GM21381 (cell line): ENCODE measurements at regions not wholly inside any gene's neighbourhood (a gene's known extent, or its start where the extent isn't known, plus 50 kb on each side); places are given as distances from the start of the nearest gene placed in this dataset.
"Not testable (repeated sequence)": the region's sequence is repeated elsewhere in the genome, so short reads cannot be mapped to it uniquely, and the experiment has no call there.

ENCODE experiments used
- ATAC-seq: cut with Tn5 transposase; IDR thresholded peaks from one replicate; pipeline ENCODE4 v1.9.1; 2021; ENCODE audit warnings: mild to moderate bottlenecking, moderate library complexity; ENCODE audit not compliant: unreplicated experiment

- no peak for ATAC-seq
These were observed 159.9 kb upstream of the TNFAIP3 start for GRCh38 chr6:137707038-137707589.

- ATAC-seq: peak; percentile 68
These were observed 159.3 kb upstream of the TNFAIP3 start for GRCh38 chr6:137707590-137708360.

DNA sequence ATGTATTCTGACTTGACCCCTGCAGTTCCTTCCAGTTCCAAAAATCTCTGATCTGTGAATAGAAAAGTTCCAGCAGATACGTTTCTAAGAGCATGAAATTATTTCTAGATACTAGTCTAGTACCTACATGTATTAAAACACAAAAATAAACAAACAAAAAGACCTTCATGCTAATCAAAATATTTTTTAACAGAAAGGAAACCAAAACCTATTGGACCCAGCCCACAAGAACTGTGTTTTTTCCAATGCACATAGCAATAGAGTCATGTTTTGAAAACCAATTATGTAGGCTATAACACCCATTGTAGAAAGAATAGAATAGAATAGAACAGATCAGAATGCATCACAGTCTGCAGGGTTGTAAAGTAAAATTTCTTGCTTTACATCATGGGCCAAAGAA is 158.6 kb upstream of the TNFAIP3 start:
- ATAC-seq: no peak

DNA sequence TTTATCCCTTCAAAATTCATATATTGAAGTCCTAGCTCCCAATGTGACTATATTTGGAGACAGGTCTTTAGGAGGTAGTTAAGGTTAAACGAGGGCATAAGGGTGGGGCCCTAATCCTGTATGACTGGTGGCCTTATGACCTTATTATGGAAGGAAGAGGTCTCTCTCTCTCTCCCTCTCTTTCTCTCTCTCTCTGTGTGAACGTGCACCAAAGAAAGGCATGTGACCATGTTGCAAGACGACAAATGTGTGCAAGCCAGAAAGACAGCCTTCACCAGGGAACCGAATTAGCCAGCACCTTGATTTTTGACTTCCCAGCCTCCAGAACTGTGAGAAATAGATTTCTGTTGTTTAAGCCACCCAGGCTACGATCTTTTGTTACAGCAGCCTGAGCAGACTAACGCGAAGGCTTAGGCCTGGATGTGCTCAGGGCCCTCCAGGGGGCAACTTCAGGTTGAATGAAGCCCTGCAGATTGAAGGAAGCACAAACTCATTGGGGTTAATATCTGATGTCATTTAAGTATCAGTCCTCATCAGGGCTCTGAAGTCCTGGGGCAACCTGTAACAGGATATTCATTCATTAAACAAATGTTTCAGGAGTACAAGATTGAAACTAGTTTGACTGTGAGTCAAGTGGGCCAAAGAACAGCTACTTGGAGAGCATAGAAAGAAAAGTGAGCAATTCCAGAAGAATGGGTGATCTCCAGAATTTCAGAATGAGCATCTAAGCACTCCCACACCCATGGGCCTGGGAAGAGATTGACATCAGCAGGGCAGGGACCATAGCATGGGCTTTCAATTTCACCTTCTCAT is 157.4 kb upstream of the TNFAIP3 start:
- no peak for ATAC-seq

DNA sequence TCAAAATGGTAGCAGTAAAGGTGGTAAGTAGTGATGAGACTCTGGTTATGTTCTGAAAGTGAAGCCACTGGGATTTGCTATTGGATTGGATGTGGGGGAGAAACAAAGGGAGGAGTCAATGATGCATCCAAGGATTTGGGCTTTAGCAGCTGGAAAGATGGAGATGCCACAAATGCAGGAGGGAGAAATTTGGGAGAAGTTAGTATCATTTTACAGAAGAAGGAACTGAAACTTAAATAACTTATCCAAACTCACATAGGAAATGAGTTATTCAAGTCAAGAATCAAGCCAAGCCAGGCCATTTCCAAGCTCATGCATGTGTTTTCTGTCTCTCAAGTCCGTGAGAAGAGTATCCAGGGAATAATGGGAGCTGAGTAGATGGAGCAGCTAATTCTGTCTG is 155.1 kb upstream of the TNFAIP3 start:
- no peak for ATAC-seq

DNA sequence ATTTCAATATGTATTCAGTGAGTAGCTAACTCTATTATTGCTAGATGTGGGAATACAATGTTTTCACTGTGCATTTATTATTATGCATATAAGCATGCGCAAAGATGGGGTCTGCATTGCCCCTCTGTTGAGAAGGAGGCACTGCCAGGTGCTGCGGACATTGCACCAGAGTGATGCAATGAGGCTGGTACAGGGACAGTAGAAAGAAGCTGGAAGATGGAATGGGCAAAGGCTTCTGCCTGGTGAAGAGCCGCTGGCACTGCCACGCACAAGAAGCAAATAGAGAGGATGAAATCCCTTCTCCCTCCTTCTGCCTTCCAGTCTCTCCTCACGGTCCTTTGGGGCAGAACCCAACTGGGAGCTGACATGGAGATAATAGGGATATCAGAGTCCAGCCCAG is 154.5 kb upstream of the TNFAIP3 start:
- no peak for ATAC-seq

DNA sequence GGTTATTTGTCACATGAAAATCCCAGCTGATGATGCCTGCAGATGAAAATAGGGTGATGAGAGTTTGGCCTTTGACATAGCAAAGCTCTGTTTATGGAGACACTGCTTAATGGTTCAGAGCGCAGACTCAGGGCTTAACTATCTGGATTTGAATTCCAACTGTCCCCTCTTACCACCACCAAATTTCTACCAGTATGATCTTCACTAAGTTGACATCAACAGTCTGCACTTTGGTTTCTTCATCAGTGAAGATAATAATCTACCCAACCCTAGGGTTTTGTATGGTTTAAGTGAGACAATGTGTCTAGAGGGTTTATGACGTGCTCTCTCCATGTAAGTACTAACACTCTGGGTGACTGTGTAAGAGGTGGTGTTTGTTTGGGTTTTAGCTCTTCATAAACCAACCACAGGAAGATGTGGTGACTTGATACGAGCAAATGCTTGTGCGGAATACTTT is 151.4 kb upstream of the TNFAIP3 start:
- no peak for ATAC-seq

- ATAC-seq: no peak
These were observed 149.7 kb upstream of the TNFAIP3 start for GRCh38 chr6:137717074-137718073.

GRCh38 chr6:137718903-137719302 is 148.2 kb upstream of the TNFAIP3 start:
- not testable (repeated sequence) for ATAC-seq

GRCh38 chr6:137722749-137723272 is 144.2 kb upstream of the TNFAIP3 start:
- no peak for ATAC-seq

GRCh38 chr6:137723273-137724017 is 143.6 kb upstream of the TNFAIP3 start:
- no peak for ATAC-seq

DNA sequence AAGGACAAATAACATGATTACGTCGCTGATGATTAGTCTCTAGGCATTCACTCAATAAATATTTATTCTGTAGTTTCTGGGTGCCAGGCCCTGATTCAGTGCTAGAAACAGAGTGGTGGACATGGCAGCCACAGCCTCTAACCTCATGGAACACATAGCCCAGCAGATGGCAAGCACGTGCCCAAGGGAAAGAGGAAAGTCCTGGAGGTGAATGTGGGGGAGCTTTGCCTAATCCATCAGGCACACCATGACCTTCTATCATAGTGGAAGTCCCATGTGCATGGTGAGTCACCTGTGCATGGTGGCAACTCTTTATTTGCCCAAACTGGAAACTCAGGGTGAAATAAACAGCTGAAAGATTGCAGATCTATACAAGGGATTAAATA is 143.0 kb upstream of the TNFAIP3 start:
- no peak for ATAC-seq

DNA sequence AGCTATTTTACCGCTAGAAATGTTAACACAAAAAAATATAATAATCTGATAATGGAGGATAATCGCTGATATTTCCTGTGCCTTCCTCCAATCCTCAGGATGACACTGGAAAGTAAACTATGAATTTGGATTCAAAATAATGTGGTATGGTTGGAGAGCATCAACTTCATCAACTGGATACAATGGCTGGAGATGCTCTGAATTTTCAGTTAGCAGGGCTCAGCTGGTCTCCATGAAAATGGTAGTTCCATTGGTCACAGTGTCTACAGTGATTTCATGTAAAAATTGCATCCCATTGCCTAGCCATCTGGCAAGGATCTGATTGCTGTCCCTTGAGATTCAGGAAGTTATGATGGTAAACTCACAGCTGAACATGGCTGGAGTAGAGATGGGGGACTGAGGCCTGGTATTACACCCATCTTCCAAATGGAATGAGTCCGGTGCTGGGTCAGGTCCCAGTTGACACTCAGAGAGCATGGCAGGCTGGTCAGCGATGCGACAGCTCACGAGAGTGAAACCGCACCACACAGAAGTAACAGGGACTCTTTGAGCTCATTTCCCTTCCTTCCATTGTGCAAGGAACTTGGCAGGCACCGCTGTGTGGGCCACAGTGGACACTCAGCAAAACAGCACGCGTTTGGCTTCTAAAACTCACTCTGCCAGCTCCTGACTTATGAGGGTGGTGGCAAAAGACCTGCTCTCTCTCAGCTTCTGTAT is 142.4 kb upstream of the TNFAIP3 start:
- ATAC-seq: no peak

- ATAC-seq: no peak
These were observed 141.1 kb upstream of the TNFAIP3 start for GRCh38 chr6:137725949-137726348.

DNA sequence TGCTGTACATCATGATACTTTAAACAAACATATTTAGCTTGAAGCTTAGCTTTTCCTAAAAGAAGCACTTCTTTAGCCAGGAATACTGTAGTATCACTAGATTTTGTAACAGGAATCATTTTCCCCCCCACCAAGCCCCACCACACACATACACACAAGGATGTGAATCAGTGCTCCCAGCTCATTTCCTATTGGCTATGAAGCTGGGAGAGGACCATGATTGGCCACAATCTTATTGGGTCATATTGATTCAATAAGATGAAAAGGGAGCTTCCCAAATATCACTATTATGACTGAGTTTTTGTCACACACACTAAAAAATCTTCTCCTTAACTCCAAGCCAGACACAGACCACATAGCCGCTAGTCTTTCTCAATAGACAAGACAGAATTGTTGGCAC is 140.5 kb upstream of the TNFAIP3 start:
- no peak for ATAC-seq

GRCh38 chr6:137727216-137727765 is 139.8 kb upstream of the TNFAIP3 start:
- ATAC-seq: no peak

- ATAC-seq: no peak
These were observed 138.4 kb upstream of the TNFAIP3 start for GRCh38 chr6:137728386-137729349.
